ENCODE measurements at regions not wholly inside any gene's neighbourhood (a gene's known extent, or its start where the extent isn't known, plus 50 kb on each side); places are given as distances from the start of the nearest gene placed in this dataset.

DNA sequence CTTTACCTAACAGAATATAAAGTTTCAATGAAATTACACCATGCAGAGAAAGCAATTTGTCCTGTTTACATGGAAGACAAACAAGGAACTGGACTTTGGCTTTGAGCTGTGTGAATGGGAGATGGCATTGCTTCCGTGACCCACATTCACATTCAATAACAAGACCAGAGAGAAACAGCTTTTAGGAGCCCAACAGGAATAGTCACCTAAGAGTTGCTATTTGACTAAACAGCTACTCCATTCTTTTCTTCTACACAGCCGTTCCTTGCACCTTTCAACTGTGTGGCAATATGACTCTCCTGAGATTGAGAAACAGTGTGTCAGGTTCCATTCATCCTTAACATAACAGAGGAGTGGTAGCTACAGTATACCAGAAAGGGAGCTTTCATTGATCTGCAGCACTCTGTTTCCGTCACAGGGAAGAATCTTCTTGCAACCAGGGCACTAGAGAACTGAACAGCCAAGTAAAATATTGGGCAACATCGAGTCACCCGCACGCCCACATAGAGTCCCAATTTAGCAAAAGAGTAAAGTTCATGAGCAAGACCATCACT is 355.1 kb downstream of the HAO1 start:
- TF ChIP-seq YY1 (IDR thresholded peaks at IDR 0.05; ENCODE audit: low read depth): no peak
- no peak for TF ChIP-seq EP300 (IDR thresholded peaks at IDR 0.05; ENCODE audit: borderline replicate concordance)
- TF ChIP-seq CEBPB (IDR thresholded peaks at IDR 0.05): no peak
- no peak for TF ChIP-seq TCF12 (IDR thresholded peaks at IDR 0.05; ENCODE audit: low read depth)
- no peak for TF ChIP-seq ZBTB7A (IDR thresholded peaks at IDR 0.05; ENCODE audit: low read depth)
- TF ChIP-seq RAD21 (IDR thresholded peaks at IDR 0.05; ENCODE audit: low read depth): no peak
- TF ChIP-seq TEAD4 (IDR thresholded peaks at IDR 0.05): no peak
- no peak for TF ChIP-seq FOXM1 (IDR thresholded peaks at IDR 0.05; ENCODE audit: borderline replicate concordance, low read depth)
- no peak for TF ChIP-seq NFIC (IDR thresholded peaks at IDR 0.05)
- TF ChIP-seq, protein P1, sequence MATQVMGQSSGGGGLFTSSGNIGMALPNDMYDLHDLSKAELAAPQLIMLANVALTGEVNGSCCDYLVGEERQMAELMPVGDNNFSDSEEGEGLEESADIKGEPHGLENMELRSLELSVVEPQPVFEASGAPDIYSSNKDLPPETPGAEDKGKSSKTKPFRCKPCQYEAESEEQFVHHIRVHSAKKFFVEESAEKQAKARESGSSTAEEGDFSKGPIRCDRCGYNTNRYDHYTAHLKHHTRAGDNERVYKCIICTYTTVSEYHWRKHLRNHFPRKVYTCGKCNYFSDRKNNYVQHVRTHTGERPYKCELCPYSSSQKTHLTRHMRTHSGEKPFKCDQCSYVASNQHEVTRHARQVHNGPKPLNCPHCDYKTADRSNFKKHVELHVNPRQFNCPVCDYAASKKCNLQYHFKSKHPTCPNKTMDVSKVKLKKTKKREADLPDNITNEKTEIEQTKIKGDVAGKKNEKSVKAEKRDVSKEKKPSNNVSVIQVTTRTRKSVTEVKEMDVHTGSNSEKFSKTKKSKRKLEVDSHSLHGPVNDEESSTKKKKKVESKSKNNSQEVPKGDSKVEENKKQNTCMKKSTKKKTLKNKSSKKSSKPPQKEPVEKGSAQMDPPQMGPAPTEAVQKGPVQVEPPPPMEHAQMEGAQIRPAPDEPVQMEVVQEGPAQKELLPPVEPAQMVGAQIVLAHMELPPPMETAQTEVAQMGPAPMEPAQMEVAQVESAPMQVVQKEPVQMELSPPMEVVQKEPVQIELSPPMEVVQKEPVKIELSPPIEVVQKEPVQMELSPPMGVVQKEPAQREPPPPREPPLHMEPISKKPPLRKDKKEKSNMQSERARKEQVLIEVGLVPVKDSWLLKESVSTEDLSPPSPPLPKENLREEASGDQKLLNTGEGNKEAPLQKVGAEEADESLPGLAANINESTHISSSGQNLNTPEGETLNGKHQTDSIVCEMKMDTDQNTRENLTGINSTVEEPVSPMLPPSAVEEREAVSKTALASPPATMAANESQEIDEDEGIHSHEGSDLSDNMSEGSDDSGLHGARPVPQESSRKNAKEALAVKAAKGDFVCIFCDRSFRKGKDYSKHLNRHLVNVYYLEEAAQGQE (IDR thresholded peaks at IDR 0.05; ENCODE audit: low read depth): no peak
- TF ChIP-seq TAF1 (IDR thresholded peaks at IDR 0.05; ENCODE audit: low read depth): no peak
- TF ChIP-seq, protein P2, sequence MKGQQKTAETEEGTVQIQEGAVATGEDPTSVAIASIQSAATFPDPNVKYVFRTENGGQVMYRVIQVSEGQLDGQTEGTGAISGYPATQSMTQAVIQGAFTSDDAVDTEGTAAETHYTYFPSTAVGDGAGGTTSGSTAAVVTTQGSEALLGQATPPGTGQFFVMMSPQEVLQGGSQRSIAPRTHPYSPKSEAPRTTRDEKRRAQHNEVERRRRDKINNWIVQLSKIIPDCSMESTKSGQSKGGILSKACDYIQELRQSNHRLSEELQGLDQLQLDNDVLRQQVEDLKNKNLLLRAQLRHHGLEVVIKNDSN (IDR thresholded peaks at IDR 0.05): no peak

DNA sequence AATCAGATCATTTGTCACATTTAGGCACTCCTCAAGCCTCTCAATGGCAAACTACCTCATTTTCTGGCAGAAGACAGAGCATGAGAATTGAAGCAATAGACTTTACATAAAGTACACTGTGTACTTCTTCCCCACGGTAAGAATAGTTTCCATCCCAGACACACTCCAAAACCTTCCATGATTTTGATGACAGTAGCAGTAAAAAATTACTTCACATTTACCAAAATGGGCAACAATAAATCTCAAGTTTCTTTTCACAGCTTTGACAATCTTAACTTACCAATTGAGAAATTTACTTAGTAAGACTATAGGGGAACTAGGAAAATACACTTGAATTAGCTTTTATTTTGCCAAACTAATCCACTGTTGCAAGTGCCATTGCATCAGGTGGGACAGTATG is 353.8 kb downstream of the HAO1 start:
- no peak for TF ChIP-seq ZBTB7A (IDR thresholded peaks at IDR 0.05; ENCODE audit: low read depth)
- TF ChIP-seq EGR1 (IDR thresholded peaks at IDR 0.05): no peak
- TF ChIP-seq, protein P1 (IDR thresholded peaks at IDR 0.05; ENCODE audit: low read depth): no peak
- no peak for TF ChIP-seq NFIC (IDR thresholded peaks at IDR 0.05)
- TF ChIP-seq CREB1 (IDR thresholded peaks at IDR 0.05; ENCODE audit: low read depth): no peak
- TF ChIP-seq, protein P3, sequence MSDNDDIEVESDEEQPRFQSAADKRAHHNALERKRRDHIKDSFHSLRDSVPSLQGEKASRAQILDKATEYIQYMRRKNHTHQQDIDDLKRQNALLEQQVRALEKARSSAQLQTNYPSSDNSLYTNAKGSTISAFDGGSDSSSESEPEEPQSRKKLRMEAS (IDR thresholded peaks at IDR 0.05): no peak
- TF ChIP-seq EP300 (IDR thresholded peaks at IDR 0.05; ENCODE audit: borderline replicate concordance): no peak
- no peak for TF ChIP-seq TCF12 (IDR thresholded peaks at IDR 0.05; ENCODE audit: low read depth)
- TF ChIP-seq TAF1 (IDR thresholded peaks at IDR 0.05; ENCODE audit: low read depth): no peak

DNA sequence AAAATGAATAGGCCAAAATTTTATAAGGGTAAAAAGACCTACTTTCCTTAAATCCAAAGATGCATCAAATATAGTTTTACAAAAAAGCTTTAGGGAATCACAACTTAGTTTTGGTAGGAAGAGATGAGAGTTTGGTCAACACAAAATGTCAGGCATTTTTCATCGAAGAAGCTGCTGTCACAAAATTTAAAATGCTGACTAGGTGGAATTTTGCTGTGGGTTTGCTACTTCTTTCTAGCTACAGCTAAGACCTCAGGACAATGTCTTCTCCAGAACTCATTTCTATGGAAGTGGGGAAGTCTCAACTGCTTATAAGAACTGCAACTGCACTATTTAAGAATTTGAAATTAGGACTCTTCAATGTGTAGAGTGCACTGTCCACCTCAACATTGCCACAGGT is 351.1 kb downstream of the HAO1 start:
- no peak for TF ChIP-seq CREB1 (IDR thresholded peaks at IDR 0.05; ENCODE audit: low read depth)
- TF ChIP-seq NFIC (IDR thresholded peaks at IDR 0.05): no peak
- no peak for TF ChIP-seq ZBTB7A (IDR thresholded peaks at IDR 0.05; ENCODE audit: low read depth)
- TF ChIP-seq FOXM1 (IDR thresholded peaks at IDR 0.05; ENCODE audit: borderline replicate concordance, low read depth): no peak
- TF ChIP-seq, protein P2 (IDR thresholded peaks at IDR 0.05): no peak
- TF ChIP-seq RAD21 (IDR thresholded peaks at IDR 0.05; ENCODE audit: low read depth): no peak
- TF ChIP-seq, protein P1 (IDR thresholded peaks at IDR 0.05; ENCODE audit: low read depth): no peak
- TF ChIP-seq CEBPB (IDR thresholded peaks at IDR 0.05): no peak
- no peak for TF ChIP-seq YY1 (IDR thresholded peaks at IDR 0.05; ENCODE audit: low read depth)
- no peak for TF ChIP-seq EP300 (IDR thresholded peaks at IDR 0.05; ENCODE audit: borderline replicate concordance)
- no peak for TF ChIP-seq TAF1 (IDR thresholded peaks at IDR 0.05; ENCODE audit: low read depth)
- TF ChIP-seq, protein P3 (IDR thresholded peaks at IDR 0.05): no peak
- no peak for TF ChIP-seq EGR1 (IDR thresholded peaks at IDR 0.05)
- no peak for TF ChIP-seq TCF12 (IDR thresholded peaks at IDR 0.05; ENCODE audit: low read depth)
- TF ChIP-seq TEAD4 (IDR thresholded peaks at IDR 0.05): no peak

DNA sequence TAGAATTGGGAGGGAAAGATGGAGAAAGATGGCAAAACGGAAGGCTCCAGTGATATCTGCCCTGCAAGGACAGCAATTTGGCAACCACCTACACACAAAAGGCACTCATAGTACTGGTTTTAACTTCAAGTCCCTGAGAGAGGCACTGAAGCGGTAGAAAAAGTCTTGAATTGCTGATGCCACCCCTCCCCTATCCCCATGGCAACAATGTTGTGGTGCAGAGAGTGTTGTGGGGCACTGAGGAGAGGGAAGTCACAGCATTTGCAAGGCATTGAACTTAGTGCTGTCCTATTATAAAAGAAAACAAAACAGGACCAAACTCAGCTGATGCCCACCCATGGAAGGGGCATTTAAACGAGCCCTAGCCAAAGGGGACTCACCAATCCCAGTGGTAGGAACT is 343.7 kb downstream of the HAO1 start:
- TF ChIP-seq RAD21 (IDR thresholded peaks at IDR 0.05; ENCODE audit: low read depth) (no peak), ZBTB7A (IDR thresholded peaks at IDR 0.05; ENCODE audit: low read depth) (no peak)
- TF ChIP-seq, protein P3 (IDR thresholded peaks at IDR 0.05): no peak
